ENCODE measurements at regions not wholly inside any gene's neighbourhood (a gene's known extent, or its start where the extent isn't known, plus 50 kb on each side); places are given as distances from the start of the nearest gene placed in this dataset.

DNA sequence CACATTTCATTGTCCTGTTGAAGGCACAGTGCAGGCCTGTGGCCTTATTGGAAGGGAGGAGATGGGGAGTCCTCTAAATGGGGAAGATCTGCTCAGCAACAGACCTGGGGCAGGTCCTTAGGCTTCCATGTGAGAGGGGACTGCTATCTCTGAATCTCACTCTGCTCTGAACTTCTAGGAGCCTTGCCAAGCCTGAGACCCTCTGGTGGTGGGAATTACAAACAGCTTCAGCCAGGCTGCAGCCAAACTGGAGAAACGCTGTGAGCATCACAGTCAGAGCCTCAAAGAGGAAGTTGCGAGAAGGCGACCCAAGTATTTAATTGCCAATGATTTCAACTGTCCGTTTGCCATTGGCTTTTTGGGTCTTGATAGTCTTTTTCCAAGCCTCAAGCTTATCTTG, 66.8 kb upstream of the MC2R start:
- intact Hi-C loops (cut with DNase I; ENCODE audit: low total_unique reads): no loop called here
- TF ChIP-seq, protein P1, sequence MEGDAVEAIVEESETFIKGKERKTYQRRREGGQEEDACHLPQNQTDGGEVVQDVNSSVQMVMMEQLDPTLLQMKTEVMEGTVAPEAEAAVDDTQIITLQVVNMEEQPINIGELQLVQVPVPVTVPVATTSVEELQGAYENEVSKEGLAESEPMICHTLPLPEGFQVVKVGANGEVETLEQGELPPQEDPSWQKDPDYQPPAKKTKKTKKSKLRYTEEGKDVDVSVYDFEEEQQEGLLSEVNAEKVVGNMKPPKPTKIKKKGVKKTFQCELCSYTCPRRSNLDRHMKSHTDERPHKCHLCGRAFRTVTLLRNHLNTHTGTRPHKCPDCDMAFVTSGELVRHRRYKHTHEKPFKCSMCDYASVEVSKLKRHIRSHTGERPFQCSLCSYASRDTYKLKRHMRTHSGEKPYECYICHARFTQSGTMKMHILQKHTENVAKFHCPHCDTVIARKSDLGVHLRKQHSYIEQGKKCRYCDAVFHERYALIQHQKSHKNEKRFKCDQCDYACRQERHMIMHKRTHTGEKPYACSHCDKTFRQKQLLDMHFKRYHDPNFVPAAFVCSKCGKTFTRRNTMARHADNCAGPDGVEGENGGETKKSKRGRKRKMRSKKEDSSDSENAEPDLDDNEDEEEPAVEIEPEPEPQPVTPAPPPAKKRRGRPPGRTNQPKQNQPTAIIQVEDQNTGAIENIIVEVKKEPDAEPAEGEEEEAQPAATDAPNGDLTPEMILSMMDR (IDR thresholded peaks at IDR 0.05): no peak
- TF ChIP-seq POLR2A (IDR thresholded peaks at IDR 0.05): no peak
- Histone ChIP-seq H3K27ac (no peak overlapping the region), H3K9me3 (no peaks in the 10 kb centered on the region), H3K36me3 (ENCODE audit: low read depth, missing control alignments) (no peaks in the 10 kb centered on the region), H3K27me3 (no peaks in the 10 kb centered on the region), H3K4me1 (no peaks in the 10 kb centered on the region), H3K4me3 (no peak overlapping the region)
- WGBS, 2 donors: 45 to 48% methylated on average over 4 of the region's 4 CpGs
- DNase-seq: no peak

DNA sequence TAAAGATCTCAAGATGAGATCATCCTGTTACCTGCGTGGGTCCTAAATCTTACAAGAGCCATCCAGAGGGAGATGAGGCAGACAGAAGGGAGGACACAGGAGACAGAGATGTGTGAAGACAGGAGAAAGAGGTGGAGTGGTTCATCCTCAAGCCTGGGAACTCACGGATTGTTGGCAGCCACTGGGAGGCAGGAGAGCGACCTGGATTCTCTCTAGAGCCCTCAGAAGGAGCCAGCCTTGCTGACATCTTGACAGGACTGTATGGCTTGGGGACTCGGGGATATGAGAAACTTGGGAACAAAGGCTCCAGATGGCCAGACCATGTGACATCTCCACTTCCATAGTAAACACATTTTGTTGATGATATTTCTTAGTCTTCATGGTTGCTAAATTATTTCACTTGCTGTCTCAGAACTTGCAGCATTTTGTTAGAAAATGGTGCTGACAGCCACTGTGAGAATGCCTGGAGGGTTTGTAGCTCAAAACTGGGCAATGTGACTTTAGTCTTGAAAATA, 57.8 kb upstream of the MC2R start:
- intact Hi-C loops (cut with DNase I; ENCODE audit: low total_unique reads): no loop called here
- Histone ChIP-seq H3K4me3 (no peak overlapping the region), H3K9me3 (no peaks in the 10 kb centered on the region), H3K4me1 (no peaks in the 10 kb centered on the region), H3K27ac (no peak overlapping the region), H3K36me3 (ENCODE audit: low read depth, missing control alignments) (no peaks in the 10 kb centered on the region), H3K27me3 (no peaks in the 10 kb centered on the region)
- WGBS, 2 donors: 45 to 64% methylated on average over 4 of the region's 4 CpGs
- DNase-seq: no peak
- no peak for TF ChIP-seq POLR2A (IDR thresholded peaks at IDR 0.05)
- TF ChIP-seq, protein P1 (IDR thresholded peaks at IDR 0.05): no peak
